ENCODE measurements at regions not wholly inside any gene's neighbourhood (a gene's known extent, or its start where the extent isn't known, plus 50 kb on each side); places are given as distances from the start of the nearest gene placed in this dataset.

DNA sequence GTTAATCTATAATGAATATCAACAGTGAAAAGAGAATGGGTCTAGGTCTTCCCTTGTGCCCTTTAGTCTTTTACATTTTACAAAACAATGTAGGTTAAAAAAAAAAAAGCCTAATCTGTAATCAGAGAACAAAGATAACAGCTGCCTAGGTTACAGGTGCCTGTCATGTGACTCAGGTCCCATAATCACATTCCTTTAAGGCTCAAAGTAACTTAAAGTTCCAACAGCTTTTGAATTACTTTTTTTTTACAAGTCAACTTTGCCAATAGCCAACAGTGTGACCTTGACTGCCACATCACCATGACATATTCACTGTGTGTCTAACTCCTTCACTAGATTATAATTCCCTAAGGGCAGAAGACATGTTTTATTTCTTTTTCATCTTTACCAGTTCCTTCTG lies 237.0 kb upstream of the API5 start:
- TF ChIP-seq CTCF (IDR thresholded peaks at IDR 0.05) (no peak), POLR2A (IDR thresholded peaks at IDR 0.05) (no peak), POLR2AphosphoS5 (IDR thresholded peaks at IDR 0.05) (no peak), EP300 (IDR thresholded peaks at IDR 0.05) (no peak)

Measured in suprapubic skin (tissue), 4 donors.